Activated CD4-positive, alpha-beta T cell treated with anti-CD3 and anti-CD28 coated beads for 36 hours (primary cell): ENCODE measurements at regions not wholly inside any gene's neighbourhood (a gene's known extent, or its start where the extent isn't known, plus 50 kb on each side); places are given as distances from the start of the nearest gene placed in this dataset.
A peak's percentile ranks its signal among the peaks of the same experiment; 100 is the strongest.

Experiments
- ATAC-seq: fragments of 200-7000 bp; cut with Tn5 transposase; one replicate; pipeline ENCODE4 v1.10.0; 2021; ENCODE audit warnings: mild to moderate bottlenecking, moderate library complexity
- CTCF ChIA-PET: fragments of 350-600 bp; sonication (Branson Sonifier 250); formaldehyde crosslinking; loops from one replicate; lab custom pipeline; 2021; ENCODE audit warnings: antibody characterized with exemption; lab: Charles Lee
- POLR2A ChIA-PET: fragments of 350-600 bp; sonication (Branson Sonifier 250); formaldehyde crosslinking; loops from one replicate; lab custom pipeline; 2021; ENCODE audit warnings: antibody characterized with exemption, inconsistent platforms; lab: Charles Lee
- DNase-seq: peaks from one replicate; pipeline ENCODE4 v3.0.0-alpha.2; 2020
- H3K27ac Mint-ChIP-seq: one replicate; pipeline ENCODE4 v1.8.0; 2021; ENCODE audit warnings: mixed read lengths
- H3K27me3 Mint-ChIP-seq: one replicate; pipeline ENCODE4 v1.8.0; 2021; ENCODE audit warnings: mixed read lengths
- H3K36me3 Mint-ChIP-seq: one replicate; pipeline ENCODE4 v1.8.0; 2021; ENCODE audit warnings: low read depth, mixed read lengths
- H3K4me1 Mint-ChIP-seq: one replicate; pipeline ENCODE4 v1.8.0; 2021; ENCODE audit warnings: mixed read lengths
- H3K4me3 Mint-ChIP-seq: one replicate; pipeline ENCODE4 v1.8.0; 2021; ENCODE audit warnings: mild to moderate bottlenecking, moderate library complexity, mixed read lengths
- H3K9me3 Mint-ChIP-seq: one replicate; pipeline ENCODE4 v1.8.0; 2021; ENCODE audit warnings: low read depth, mixed read lengths
- intact Hi-C, 2 experiments: fragments of 100-400 bp; cut with DNase I in 1 of 2; cut with micrococcal nuclease in 1 of 2; formaldehyde crosslinking; loops; one replicate each; pipeline versions ENCODE4 v1.14.2 to v1.15.1; 2022 to 2024; cut with DNase I, micrococcal nuclease

- Mint-ChIP-seq H3K27ac (no peak overlapping the region), H3K4me3 (no peak overlapping the region), H3K4me1 (peaks cover 7% of the 10 kb centered on the region), H3K27me3 (no peaks in the 10 kb centered on the region), H3K36me3 (no peaks in the 10 kb centered on the region), H3K9me3 (no peaks in the 10 kb centered on the region)
- ChIA-PET POLR2A (no interaction called here), CTCF (interaction anchor here (0.6 kb wide), 1 partner anchor 120 kb away, joined by 3 read pairs; no protein-coding TSS in a partner anchor)
- DNase-seq = no peak
- no peak for ATAC-seq
- intact Hi-C loops = no loop called here
Measured at GRCh38 chrX:46256875-46257274, 288.3 kb downstream of the ZNF674 start.

GRCh38 chrX:46255046-46255445 is 290.2 kb downstream of the ZNF674 start:
- intact Hi-C loops = no loop called here
- Mint-ChIP-seq H3K9me3 (no peaks in the 10 kb centered on the region), H3K4me1 (peaks cover 7% of the 10 kb centered on the region), H3K4me3 (no peak overlapping the region), H3K27me3 (no peaks in the 10 kb centered on the region), H3K27ac (no peak overlapping the region), H3K36me3 (no peaks in the 10 kb centered on the region)
- ATAC-seq (no peak), DNase-seq (no peak)
- ChIA-PET POLR2A (no interaction called here), CTCF (interaction anchor here (0.7 kb wide), 1 partner anchor 17 kb away, joined by 3 read pairs; no protein-coding TSS in a partner anchor)

GRCh38 chrX:46254641-46255040 is 290.6 kb downstream of the ZNF674 start:
- no peak for DNase-seq
- H3K36me3 Mint-ChIP-seq = no peaks in the 10 kb centered on the region
- no peaks in the 10 kb centered on the region for H3K27me3 Mint-ChIP-seq
- H3K9me3 Mint-ChIP-seq = no peaks in the 10 kb centered on the region
- ChIA-PET POLR2A (no interaction called here), CTCF (interaction anchor here (0.7 kb wide), 1 partner anchor 16 kb away, joined by 3 read pairs; no protein-coding TSS in a partner anchor)
- H3K4me3 Mint-ChIP-seq = no peak overlapping the region
- no peak overlapping the region for H3K27ac Mint-ChIP-seq
- peaks cover 7% of the 10 kb centered on the region for H3K4me1 Mint-ChIP-seq
- ATAC-seq = no peak
- intact Hi-C loops = no loop called here

GRCh38 chrX:46251755-46252154 is 293.5 kb downstream of the ZNF674 start:
- Mint-ChIP-seq H3K36me3 (no peaks in the 10 kb centered on the region), H3K4me1 (no peaks in the 10 kb centered on the region), H3K27ac (no peak overlapping the region), H3K4me3 (no peak overlapping the region), H3K27me3 (no peaks in the 10 kb centered on the region), H3K9me3 (no peaks in the 10 kb centered on the region)
- intact Hi-C loops = no loop called here
- CTCF ChIA-PET = no interaction called here
- no peak for ATAC-seq
- POLR2A ChIA-PET = no interaction called here
- DNase-seq = no peak

GRCh38 chrX:46250151-46250550 is 295.1 kb downstream of the ZNF674 start:
- Mint-ChIP-seq H3K4me1 (no peaks in the 10 kb centered on the region), H3K4me3 (no peak overlapping the region), H3K36me3 (no peaks in the 10 kb centered on the region), H3K27ac (no peak overlapping the region), H3K27me3 (no peaks in the 10 kb centered on the region), H3K9me3 (no peaks in the 10 kb centered on the region)
- CTCF ChIA-PET = no interaction called here
- ATAC-seq (no peak), DNase-seq (no peak)
- POLR2A ChIA-PET = no interaction called here
- intact Hi-C loops = no loop called here

GRCh38 chrX:46247456-46247855 is 297.8 kb downstream of the ZNF674 start:
- CTCF ChIA-PET = no interaction called here
- POLR2A ChIA-PET = no interaction called here
- ATAC-seq = no peak

GRCh38 chrX:46244451-46244850 is 300.8 kb downstream of the ZNF674 start:
- Mint-ChIP-seq H3K27me3 (no peaks in the 10 kb centered on the region), H3K27ac (no peak overlapping the region), H3K36me3 (no peaks in the 10 kb centered on the region), H3K4me1 (peaks cover 4% of the 10 kb centered on the region), H3K4me3 (no peak overlapping the region), H3K9me3 (no peaks in the 10 kb centered on the region)
- DNase-seq (no peak), ATAC-seq (no peak)
- ChIA-PET POLR2A (no interaction called here), CTCF (no interaction called here)
- intact Hi-C loops = no loop called here

More at GRCh38 chrX:46247456-46247855, 297.8 kb downstream of the ZNF674 start:
- Mint-ChIP-seq H3K4me1 (peaks cover 4% of the 10 kb centered on the region), H3K27me3 (no peaks in the 10 kb centered on the region), H3K36me3 (no peaks in the 10 kb centered on the region), H3K4me3 (no peak overlapping the region), H3K27ac (no peak overlapping the region), H3K9me3 (no peaks in the 10 kb centered on the region)
- no peak for DNase-seq
- intact Hi-C loops = no loop called here

- no peak for ATAC-seq
- DNase-seq = peak; percentile 4
- ChIA-PET POLR2A (no interaction called here), CTCF (no interaction called here)
- Mint-ChIP-seq H3K9me3 (no peaks in the 10 kb centered on the region), H3K27me3 (no peaks in the 10 kb centered on the region), H3K36me3 (no peaks in the 10 kb centered on the region), H3K27ac (no peak overlapping the region), H3K4me3 (no peak overlapping the region), H3K4me1 (peaks cover 5% of the 10 kb centered on the region)
- intact Hi-C loops = no loop called here
Measured at GRCh38 chrX:46236411-46236810, 308.8 kb downstream of the ZNF674 start.

GRCh38 chrX:46235778-46236177 is 309.4 kb downstream of the ZNF674 start:
- H3K9me3 Mint-ChIP-seq = no peaks in the 10 kb centered on the region
- POLR2A ChIA-PET = interaction anchor here (0.6 kb wide), 1 partner anchor 25 kb away, joined by 3 read pairs; no protein-coding TSS in a partner anchor

GRCh38 chrX:46234775-46235174 is 310.4 kb downstream of the ZNF674 start:
- no peak for ATAC-seq
- H3K9me3 Mint-ChIP-seq = no peaks in the 10 kb centered on the region
- ChIA-PET POLR2A (no interaction called here), CTCF (no interaction called here)
- peaks cover 5% of the 10 kb centered on the region for H3K4me1 Mint-ChIP-seq
- H3K27me3 Mint-ChIP-seq = no peaks in the 10 kb centered on the region
- intact Hi-C loops = no loop called here
- H3K36me3 Mint-ChIP-seq = no peaks in the 10 kb centered on the region
- no peak for DNase-seq
- no peak overlapping the region for H3K4me3 Mint-ChIP-seq
- no peak overlapping the region for H3K27ac Mint-ChIP-seq

More at GRCh38 chrX:46235778-46236177, 309.4 kb downstream of the ZNF674 start:
- Mint-ChIP-seq H3K4me3 (no peak overlapping the region), H3K36me3 (no peaks in the 10 kb centered on the region), H3K4me1 (peaks cover 5% of the 10 kb centered on the region), H3K27ac (no peak overlapping the region), H3K27me3 (no peaks in the 10 kb centered on the region)
- DNase-seq (no peak), ATAC-seq (no peak)
- CTCF ChIA-PET = no interaction called here
- intact Hi-C loops = no loop called here

- POLR2A ChIA-PET = no interaction called here
- H3K27me3 Mint-ChIP-seq = no peaks in the 10 kb centered on the region
Measured at GRCh38 chrX:46228389-46228788, 316.8 kb downstream of the ZNF674 start.

GRCh38 chrX:46226422-46226821 is 318.8 kb downstream of the ZNF674 start:
- no peaks in the 10 kb centered on the region for H3K27me3 Mint-ChIP-seq
- H3K9me3 Mint-ChIP-seq = no peaks in the 10 kb centered on the region
- H3K4me3 Mint-ChIP-seq = no peak overlapping the region
- POLR2A ChIA-PET = no interaction called here
- no peak for ATAC-seq
- H3K36me3 Mint-ChIP-seq = no peaks in the 10 kb centered on the region
- H3K27ac Mint-ChIP-seq = no peak overlapping the region
- H3K4me1 Mint-ChIP-seq = no peaks in the 10 kb centered on the region
- CTCF ChIA-PET = no interaction called here
- DNase-seq = no peak
- intact Hi-C loops = no loop called here

More at GRCh38 chrX:46228389-46228788, 316.8 kb downstream of the ZNF674 start:
- no peak overlapping the region for H3K27ac Mint-ChIP-seq
- H3K4me1 Mint-ChIP-seq = no peaks in the 10 kb centered on the region
- no peaks in the 10 kb centered on the region for H3K36me3 Mint-ChIP-seq
- no peak for DNase-seq
- H3K4me3 Mint-ChIP-seq = no peak overlapping the region
- CTCF ChIA-PET = no interaction called here
- intact Hi-C loops = no loop called here
- H3K9me3 Mint-ChIP-seq = no peaks in the 10 kb centered on the region
- no peak for ATAC-seq
